SKM-1 (cell line): ENCODE measurements at regions not wholly inside any gene's neighbourhood (a gene's known extent, or its start where the extent isn't known, plus 50 kb on each side); places are given as distances from the start of the nearest gene placed in this dataset.
"Not testable (repeated sequence)": the region's sequence is repeated elsewhere in the genome, so short reads cannot be mapped to it uniquely, and the experiment has no call there.

Source experiments
- DNase-seq: peaks from one replicate; lab custom pipeline; 2025; ENCODE audit not compliant: unreplicated experiment; lab: John Stamatoyannopoulos, UW

- DNase-seq, result no peak
These were observed 174.8 kb upstream of the RREB1 start for GRCh38 chr6:6932968-6933367.

- no peak for DNase-seq
These were observed 167.4 kb upstream of the RREB1 start for GRCh38 chr6:6940031-6941025.

GRCh38 chr6:6941201-6941600, 166.6 kb upstream of the RREB1 start:
- no peak for DNase-seq

- DNase-seq, result no peak
These were observed 165.7 kb upstream of the RREB1 start for GRCh38 chr6:6942091-6942490.

GRCh38 chr6:6942831-6943230, 164.9 kb upstream of the RREB1 start:
- peak; percentile 70 for DNase-seq

GRCh38 chr6:6943421-6943820, 164.3 kb upstream of the RREB1 start:
- no peak for DNase-seq

GRCh38 chr6:6946206-6947155, 161.3 kb upstream of the RREB1 start:
- DNase-seq, result no peak

GRCh38 chr6:6950373-6951145, 157.2 kb upstream of the RREB1 start:
- no peak for DNase-seq

GRCh38 chr6:6951355-6951754, 156.4 kb upstream of the RREB1 start:
- no peak for DNase-seq

GRCh38 chr6:6952484-6952883, 155.3 kb upstream of the RREB1 start:
- DNase-seq, result no peak

GRCh38 chr6:6952927-6953326, 154.8 kb upstream of the RREB1 start:
- DNase-seq, result not testable (repeated sequence)

- no peak for DNase-seq
These were observed 147.1 kb upstream of the RREB1 start for GRCh38 chr6:6960571-6961251.

GRCh38 chr6:6962086-6962485, 145.7 kb upstream of the RREB1 start:
- no peak for DNase-seq

- no peak for DNase-seq
These were observed 145.1 kb upstream of the RREB1 start for GRCh38 chr6:6962699-6963098.

- not testable (repeated sequence) for DNase-seq
These were observed 144.4 kb upstream of the RREB1 start for GRCh38 chr6:6963390-6963789.

- no peak for DNase-seq
These were observed 143.1 kb upstream of the RREB1 start for GRCh38 chr6:6964675-6965074.

GRCh38 chr6:6966127-6966526, 141.6 kb upstream of the RREB1 start:
- DNase-seq, result no peak

GRCh38 chr6:6966569-6966968, 141.2 kb upstream of the RREB1 start:
- DNase-seq, result no peak

- DNase-seq, result no peak
These were observed 139.4 kb upstream of the RREB1 start for GRCh38 chr6:6968357-6968730.
